ENCODE measurements at regions not wholly inside any gene's neighbourhood (a gene's known extent, or its start where the extent isn't known, plus 50 kb on each side); places are given as distances from the start of the nearest gene placed in this dataset.

DNA sequence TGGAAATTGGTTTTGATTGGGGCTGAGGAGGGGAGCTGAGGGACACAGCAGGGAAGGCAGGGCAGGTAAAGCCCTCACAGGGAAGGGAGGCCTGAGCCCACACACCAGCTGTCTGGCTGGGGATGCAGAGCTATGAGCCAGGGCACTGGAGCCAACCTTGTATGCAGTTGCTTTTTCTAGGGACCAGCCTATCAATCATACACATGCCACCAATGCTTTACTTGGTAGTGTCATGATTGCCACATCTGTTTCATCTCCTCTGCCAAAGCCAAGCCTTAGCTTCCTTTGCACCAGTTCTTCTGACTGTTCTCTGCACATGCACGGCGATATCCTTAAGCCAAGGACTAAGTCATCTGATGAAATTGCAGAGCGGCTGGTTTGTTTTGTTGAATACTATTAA lies 207.1 kb upstream of the PLET1 start:
- no peak overlapping the region for H3K4me3 ChIP-seq (ENCODE audit: low read length)
- TF ChIP-seq, protein P1, sequence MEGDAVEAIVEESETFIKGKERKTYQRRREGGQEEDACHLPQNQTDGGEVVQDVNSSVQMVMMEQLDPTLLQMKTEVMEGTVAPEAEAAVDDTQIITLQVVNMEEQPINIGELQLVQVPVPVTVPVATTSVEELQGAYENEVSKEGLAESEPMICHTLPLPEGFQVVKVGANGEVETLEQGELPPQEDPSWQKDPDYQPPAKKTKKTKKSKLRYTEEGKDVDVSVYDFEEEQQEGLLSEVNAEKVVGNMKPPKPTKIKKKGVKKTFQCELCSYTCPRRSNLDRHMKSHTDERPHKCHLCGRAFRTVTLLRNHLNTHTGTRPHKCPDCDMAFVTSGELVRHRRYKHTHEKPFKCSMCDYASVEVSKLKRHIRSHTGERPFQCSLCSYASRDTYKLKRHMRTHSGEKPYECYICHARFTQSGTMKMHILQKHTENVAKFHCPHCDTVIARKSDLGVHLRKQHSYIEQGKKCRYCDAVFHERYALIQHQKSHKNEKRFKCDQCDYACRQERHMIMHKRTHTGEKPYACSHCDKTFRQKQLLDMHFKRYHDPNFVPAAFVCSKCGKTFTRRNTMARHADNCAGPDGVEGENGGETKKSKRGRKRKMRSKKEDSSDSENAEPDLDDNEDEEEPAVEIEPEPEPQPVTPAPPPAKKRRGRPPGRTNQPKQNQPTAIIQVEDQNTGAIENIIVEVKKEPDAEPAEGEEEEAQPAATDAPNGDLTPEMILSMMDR (conservative IDR thresholded peaks at IDR 0.05; ENCODE audit: low read length) = no peak
- peak; percentile 4 for DNase-seq (ENCODE audit: low read depth)

DNA sequence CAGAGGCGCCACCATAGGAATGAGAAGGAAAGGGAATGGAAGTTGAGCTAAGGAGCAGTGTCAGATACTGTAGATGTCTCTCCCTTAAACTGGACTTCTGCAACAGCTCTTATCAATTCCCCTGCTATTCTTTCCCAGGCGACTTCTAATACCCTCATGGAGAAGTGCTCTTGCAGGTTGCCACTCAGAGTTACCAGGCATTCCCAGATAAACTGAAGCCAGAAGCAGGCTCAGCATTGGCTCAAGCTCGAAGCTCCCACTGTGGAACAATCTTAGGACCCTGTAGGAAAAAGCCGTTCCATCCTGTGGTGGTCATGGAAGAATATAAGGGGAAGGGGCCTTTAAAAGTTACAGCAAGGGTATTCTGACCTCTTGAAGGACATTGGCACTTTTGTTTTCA lies 208.7 kb upstream of the PLET1 start:
- TF ChIP-seq, protein P1 (conservative IDR thresholded peaks at IDR 0.05; ENCODE audit: low read length) = no peak
- H3K4me3 ChIP-seq (ENCODE audit: low read length) = no peak overlapping the region
- DNase-seq (ENCODE audit: low read depth) = no peak

DNA sequence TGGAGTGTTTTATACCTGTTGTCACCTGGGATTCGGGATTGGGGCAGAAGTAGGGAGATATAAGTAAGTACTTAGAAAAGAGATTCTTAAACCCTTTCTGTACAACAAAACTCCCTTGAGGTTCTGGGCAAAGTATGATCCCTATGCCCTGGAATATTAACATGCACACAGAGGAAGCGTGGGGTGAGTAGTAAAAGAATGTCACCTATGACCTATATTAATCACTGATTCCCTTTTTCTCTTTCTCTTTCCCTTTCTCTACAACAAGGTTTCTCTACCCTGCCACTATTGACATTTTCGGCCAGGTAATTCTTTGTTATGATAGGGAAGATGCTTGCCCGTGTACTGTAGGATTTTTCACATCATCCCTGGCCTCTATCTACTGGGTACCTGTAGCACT lies 209.7 kb upstream of the PLET1 start:
- no peak overlapping the region for H3K4me3 ChIP-seq (ENCODE audit: low read length)
- TF ChIP-seq, protein P1 (conservative IDR thresholded peaks at IDR 0.05; ENCODE audit: low read length) = no peak
- DNase-seq (ENCODE audit: low read depth) = no peak

DNA sequence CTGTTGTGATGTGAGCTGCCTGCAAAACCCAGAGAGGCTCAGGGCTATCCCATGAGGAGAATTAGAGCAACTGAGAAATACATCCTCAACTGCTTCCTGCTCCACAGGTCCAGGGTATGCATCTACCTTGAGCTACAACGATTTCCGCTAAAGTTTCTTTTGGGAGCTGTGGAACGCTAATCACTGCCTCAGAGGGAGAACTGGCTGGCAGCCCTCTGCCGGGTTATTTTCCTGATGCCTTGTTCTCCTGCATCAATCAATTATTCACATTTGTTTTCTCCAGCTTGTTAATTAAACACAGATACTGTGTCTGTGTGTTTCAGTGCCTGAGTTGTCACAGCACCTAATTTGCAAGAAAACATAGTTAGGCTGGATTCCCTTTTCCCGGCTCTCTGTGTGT lies 211.1 kb upstream of the PLET1 start:
- no peak for DNase-seq (ENCODE audit: low read depth)
- TF ChIP-seq, protein P1 (conservative IDR thresholded peaks at IDR 0.05; ENCODE audit: low read length) = no peak
- no peak overlapping the region for H3K4me3 ChIP-seq (ENCODE audit: low read length)

DNA sequence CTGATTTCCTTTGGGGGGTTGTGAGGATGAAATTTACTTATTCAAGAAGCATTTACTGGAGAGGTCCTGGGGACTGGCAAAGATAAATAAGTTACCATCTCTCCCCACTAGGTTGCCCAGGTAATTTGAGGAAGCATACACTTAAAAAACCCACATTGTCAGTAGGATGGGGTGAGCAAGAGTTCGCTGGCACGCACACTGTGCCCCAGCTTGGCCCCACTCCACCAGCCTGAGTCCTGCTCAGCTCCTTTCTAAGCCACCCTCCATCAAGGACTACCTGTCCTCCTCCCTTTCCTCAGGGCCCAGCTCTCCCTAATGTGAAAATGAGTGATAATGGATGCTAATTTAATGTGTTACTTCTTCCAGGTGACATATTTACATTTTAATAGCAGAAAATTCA lies 216.5 kb upstream of the PLET1 start:
- TF ChIP-seq, protein P1 (conservative IDR thresholded peaks at IDR 0.05; ENCODE audit: low read length) = no peak
- H3K4me3 ChIP-seq (ENCODE audit: low read length) = no peak overlapping the region

DNA sequence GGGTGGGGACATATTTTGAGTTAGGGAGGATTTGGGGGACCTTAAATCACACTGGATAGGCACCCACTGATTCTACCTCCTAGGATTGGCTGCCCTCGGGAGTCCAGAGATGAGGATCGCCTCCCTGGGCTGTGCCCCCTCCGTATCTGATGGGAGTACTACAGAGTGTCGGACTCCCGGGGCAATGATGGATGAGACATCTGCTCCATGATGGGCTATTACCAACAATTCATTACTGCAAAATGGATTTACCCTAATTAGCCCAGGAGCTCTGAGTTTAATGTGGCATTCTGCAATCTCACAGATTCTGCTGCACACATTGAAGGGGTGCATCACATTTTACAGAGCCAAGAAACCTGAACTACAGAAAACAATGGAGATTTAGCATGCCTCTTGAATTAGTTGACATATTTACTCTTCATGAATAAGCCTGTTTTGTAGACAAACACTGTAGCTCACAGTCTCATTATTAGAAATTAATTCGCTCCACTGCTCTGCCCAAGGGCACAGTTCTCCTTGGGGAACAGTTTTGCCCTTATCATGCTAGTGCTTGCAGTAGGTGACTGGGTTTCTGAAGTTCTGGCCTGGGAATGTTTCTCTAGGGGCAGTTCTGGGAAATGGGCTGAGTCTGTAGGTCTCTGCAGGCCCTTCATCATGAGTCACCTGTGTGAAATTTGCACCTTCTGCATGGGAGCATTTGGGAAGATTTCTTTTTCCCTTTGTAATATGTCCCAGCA lies 217.1 kb upstream of the PLET1 start:
- TF ChIP-seq, protein P1 (conservative IDR thresholded peaks at IDR 0.05; ENCODE audit: low read length) = no peak
- DNase-seq (ENCODE audit: low read depth) = no peak
- no peak overlapping the region for H3K4me3 ChIP-seq (ENCODE audit: low read length)

More for the DNA sequence above, 216.5 kb upstream of the PLET1 start:
- no peak for DNase-seq (ENCODE audit: low read depth)

DNA sequence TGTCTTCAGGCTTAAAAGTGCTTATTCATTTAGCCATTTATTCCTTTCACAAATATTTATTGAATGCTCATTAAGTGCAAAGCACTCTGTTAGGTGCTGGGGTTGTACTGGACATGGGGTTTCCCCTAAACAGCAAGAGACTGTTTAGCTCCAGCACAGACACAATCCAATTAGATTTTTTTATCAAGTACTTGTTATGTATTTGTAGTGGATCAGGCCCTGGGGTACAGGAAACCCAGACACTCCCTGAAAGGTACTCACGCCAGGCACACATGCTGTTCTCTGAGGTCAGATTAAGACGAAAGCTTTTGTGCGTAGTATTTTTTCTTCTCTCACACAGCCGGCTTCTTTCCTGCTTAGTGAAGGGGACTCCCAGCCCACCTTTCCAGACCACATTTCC lies 218.1 kb upstream of the PLET1 start:
- no peak for DNase-seq (ENCODE audit: low read depth)
- TF ChIP-seq, protein P1 (conservative IDR thresholded peaks at IDR 0.05; ENCODE audit: low read length) = no peak
- H3K4me3 ChIP-seq (ENCODE audit: low read length) = no peak overlapping the region

All from AG10803 (cell line).